Bronchial epithelial cell (primary cell): ENCODE measurements at regions not wholly inside any gene's neighbourhood (a gene's known extent, or its start where the extent isn't known, plus 50 kb on each side); places are given as distances from the start of the nearest gene placed in this dataset.
A peak's percentile ranks its signal among the peaks of the same experiment; 100 is the strongest.

Experiments used
- DNase-seq: peaks from one replicate; pipeline ENCODE4 v3.0.0-alpha.2; 2010; ENCODE audit warnings: low read depth
- FAIRE-seq: peaks from 2 replicates; lab custom pipeline; 2011; peaks lifted over from hg19 to GRCh38; lab: Jason Lieb, UNC
- H3K27me3 ChIP-seq: 2 replicates; pipeline ENCODE4 v1.5.1; 2011; ENCODE audit warnings: low read length; ENCODE audit not compliant: control insufficient read depth, insufficient read depth
- H3K36me3 ChIP-seq: 2 replicates; pipeline ENCODE4 v1.5.1; 2011; ENCODE audit warnings: low read length; ENCODE audit not compliant: control insufficient read depth, insufficient read depth
- H3K4me3 ChIP-seq: 2 replicates; pipeline ENCODE4 v1.5.1; 2011; ENCODE audit warnings: mild to moderate bottlenecking, low read depth, low read length, control low read depth
- CTCF ChIP-seq: IDR thresholded peaks from 2 replicates; pipeline ENCODE4 v1.5.1; 2011; ENCODE audit warnings: mild to moderate bottlenecking, moderate library complexity, low read length, control low read depth, inconsistent platforms; ENCODE audit not compliant: insufficient read depth, severe bottlenecking

- FAIRE-seq (no peak), DNase-seq (no peak)
- no peaks in the 10 kb centered on the region for H3K36me3 ChIP-seq
- no peak overlapping the region for H3K4me3 ChIP-seq
- no peaks in the 10 kb centered on the region for H3K27me3 ChIP-seq
- no peak for TF ChIP-seq CTCF
Observed at GRCh38 chr6:40131675-40132074, 197.4 kb upstream of the MOCS1 start.

GRCh38 chr6:40128127-40128526 lies 193.9 kb upstream of the MOCS1 start:
- no peak for DNase-seq
- TF ChIP-seq CTCF = no peak
- no peak for FAIRE-seq
- H3K4me3 ChIP-seq = no peak overlapping the region
- H3K36me3 ChIP-seq = no peaks in the 10 kb centered on the region
- H3K27me3 ChIP-seq = no peaks in the 10 kb centered on the region

GRCh38 chr6:40125680-40126394 lies 191.6 kb upstream of the MOCS1 start:
- Histone ChIP-seq H3K27me3 (no peaks in the 10 kb centered on the region), H3K4me3 (no peak overlapping the region), H3K36me3 (no peaks in the 10 kb centered on the region)
- no peak for TF ChIP-seq CTCF
- DNase-seq (no peak), FAIRE-seq (no peak)

GRCh38 chr6:40124924-40125323 lies 190.7 kb upstream of the MOCS1 start:
- no peaks in the 10 kb centered on the region for H3K36me3 ChIP-seq
- no peak overlapping the region for H3K4me3 ChIP-seq
- H3K27me3 ChIP-seq = no peaks in the 10 kb centered on the region
- DNase-seq (no peak), FAIRE-seq (no peak)
- TF ChIP-seq CTCF = no peak

- Histone ChIP-seq H3K36me3 (no peaks in the 10 kb centered on the region), H3K27me3 (peaks cover 2% of the 10 kb centered on the region), H3K4me3 (no peak overlapping the region)
- TF ChIP-seq CTCF = no peak
- DNase-seq = no peak
- FAIRE-seq = peak; percentile 66
Observed at GRCh38 chr6:40116832-40117231, 182.6 kb upstream of the MOCS1 start.

- Histone ChIP-seq H3K27me3 (no peaks in the 10 kb centered on the region), H3K4me3 (no peak overlapping the region), H3K36me3 (no peaks in the 10 kb centered on the region)
- DNase-seq = peak; percentile 18
- TF ChIP-seq CTCF = no peak
- no peak for FAIRE-seq
Observed at GRCh38 chr6:40112350-40112749, 178.1 kb upstream of the MOCS1 start.
